Hepatic stellate cell (primary cell): ENCODE measurements at regions not wholly inside any gene's neighbourhood (a gene's known extent, or its start where the extent isn't known, plus 50 kb on each side); places are given as distances from the start of the nearest gene placed in this dataset.
A peak's percentile ranks its signal among the peaks of the same experiment; 100 is the strongest.

Experiments
- DNase-seq: peaks from one replicate; pipeline ENCODE4 v3.0.0; 2011; ENCODE audit warnings: low spot score

- DNase-seq = no peak
These were observed 491.5 kb upstream of the TGFBR2 start for GRCh38 chr3:30114918-30115317.

- DNase-seq = no peak
These were observed 484.0 kb upstream of the TGFBR2 start for GRCh38 chr3:30122359-30122758.

GRCh38 chr3:30123224-30123623, 483.2 kb upstream of the TGFBR2 start:
- DNase-seq = no peak

GRCh38 chr3:30123755-30124154, 482.6 kb upstream of the TGFBR2 start:
- no peak for DNase-seq

- DNase-seq = no peak
These were observed 481.7 kb upstream of the TGFBR2 start for GRCh38 chr3:30124435-30125370.

GRCh38 chr3:30129765-30130164, 476.6 kb upstream of the TGFBR2 start:
- DNase-seq = no peak

- no peak for DNase-seq
These were observed 476.0 kb upstream of the TGFBR2 start for GRCh38 chr3:30130391-30130790.

- no peak for DNase-seq
These were observed 475.2 kb upstream of the TGFBR2 start for GRCh38 chr3:30131191-30131590.

GRCh38 chr3:30135190-30135589, 471.2 kb upstream of the TGFBR2 start:
- DNase-seq = no peak

- DNase-seq = no peak
These were observed 467.1 kb upstream of the TGFBR2 start for GRCh38 chr3:30139283-30139682.

- DNase-seq = no peak
These were observed 465.9 kb upstream of the TGFBR2 start for GRCh38 chr3:30140356-30141075.

- DNase-seq = no peak
These were observed 465.2 kb upstream of the TGFBR2 start for GRCh38 chr3:30141178-30141581.

GRCh38 chr3:30141927-30142326, 464.5 kb upstream of the TGFBR2 start:
- DNase-seq = no peak

GRCh38 chr3:30142946-30143345, 463.5 kb upstream of the TGFBR2 start:
- DNase-seq = no peak

- no peak for DNase-seq
These were observed 461.1 kb upstream of the TGFBR2 start for GRCh38 chr3:30145281-30145680.

- no peak for DNase-seq
These were observed 459.4 kb upstream of the TGFBR2 start for GRCh38 chr3:30146978-30147377.

- DNase-seq = no peak
These were observed 451.5 kb upstream of the TGFBR2 start for GRCh38 chr3:30154853-30155252.

- no peak for DNase-seq
These were observed 450.6 kb upstream of the TGFBR2 start for GRCh38 chr3:30155755-30156154.

GRCh38 chr3:30156586-30157498, 449.6 kb upstream of the TGFBR2 start:
- peak; percentile 2 for DNase-seq

- no peak for DNase-seq
These were observed 445.0 kb upstream of the TGFBR2 start for GRCh38 chr3:30161375-30161774.

GRCh38 chr3:30162579-30162978, 443.8 kb upstream of the TGFBR2 start:
- DNase-seq = peak; percentile 2

GRCh38 chr3:30166535-30166934, 439.9 kb upstream of the TGFBR2 start:
- no peak for DNase-seq
